T-helper 9 cell (primary cell): ENCODE measurements at regions not wholly inside any gene's neighbourhood (a gene's known extent, or its start where the extent isn't known, plus 50 kb on each side); places are given as distances from the start of the nearest gene placed in this dataset.
"Not testable (repeated sequence)": the region's sequence is repeated elsewhere in the genome, so short reads cannot be mapped to it uniquely, and the experiment has no call there.

Experiments
- DNase-seq: peaks from one replicate; pipeline ENCODE4 v3.0.0-alpha.2; 2020

DNA sequence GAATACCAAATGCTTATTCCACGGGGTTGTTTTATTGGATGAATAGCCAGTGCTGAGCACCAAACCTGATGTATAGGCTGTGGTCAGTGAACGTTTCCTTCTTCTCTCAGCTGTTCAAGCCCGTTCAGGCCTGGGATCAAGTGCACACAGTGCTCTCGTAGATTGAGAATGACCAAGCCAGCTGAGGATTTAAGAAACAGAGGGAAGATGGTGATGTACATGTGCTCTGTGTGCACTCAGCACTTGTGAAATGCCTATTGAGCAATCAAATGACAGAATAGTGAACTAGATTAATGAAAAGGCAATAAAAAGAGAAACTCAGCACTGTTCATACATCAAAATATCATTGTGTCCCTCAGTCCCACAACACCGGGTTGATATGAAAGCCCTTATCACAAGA is 302.5 kb downstream of the BMPER start:
- no peak for DNase-seq

- no peak for DNase-seq
These were observed 303.7 kb downstream of the BMPER start for GRCh38 chr7:34208878-34209621.

DNA sequence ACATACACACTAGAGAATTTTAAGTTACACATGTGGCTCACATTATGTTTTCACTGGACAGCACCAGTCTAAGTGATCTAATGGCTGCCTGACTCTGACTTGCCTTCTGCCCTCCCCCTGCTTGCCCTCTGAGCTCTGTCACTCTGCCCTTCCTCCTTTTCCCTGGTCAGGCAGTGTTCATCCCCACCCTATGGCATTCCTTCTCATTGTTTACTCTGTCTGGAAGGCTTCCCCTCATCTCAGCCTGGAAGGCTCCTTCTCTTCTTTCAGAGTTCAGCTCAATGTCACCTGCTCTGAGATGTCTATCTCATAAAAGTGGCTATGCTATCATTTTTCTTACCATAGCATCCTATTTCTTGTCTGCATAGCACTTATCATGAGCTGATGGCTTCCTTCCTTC is 305.7 kb downstream of the BMPER start:
- DNase-seq: no peak

DNA sequence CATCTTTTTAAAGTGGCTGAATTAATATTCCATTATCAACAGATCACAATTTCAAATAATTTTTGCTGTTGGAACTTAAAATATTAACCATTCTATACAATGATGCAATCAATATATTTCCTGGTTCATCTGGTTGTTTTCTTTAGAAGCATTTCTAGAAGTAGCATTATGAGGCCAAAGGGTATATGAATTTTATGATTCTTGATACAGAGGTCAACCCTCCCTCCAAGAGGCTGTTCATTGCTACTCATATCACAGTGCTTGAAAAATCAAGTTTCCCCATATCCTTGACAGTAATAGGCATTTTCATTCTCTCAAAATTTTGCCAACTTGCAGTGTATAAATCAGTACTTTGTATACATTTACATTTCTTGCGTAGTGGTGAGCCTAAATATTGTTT is 312.6 kb downstream of the BMPER start:
- DNase-seq: no peak

DNA sequence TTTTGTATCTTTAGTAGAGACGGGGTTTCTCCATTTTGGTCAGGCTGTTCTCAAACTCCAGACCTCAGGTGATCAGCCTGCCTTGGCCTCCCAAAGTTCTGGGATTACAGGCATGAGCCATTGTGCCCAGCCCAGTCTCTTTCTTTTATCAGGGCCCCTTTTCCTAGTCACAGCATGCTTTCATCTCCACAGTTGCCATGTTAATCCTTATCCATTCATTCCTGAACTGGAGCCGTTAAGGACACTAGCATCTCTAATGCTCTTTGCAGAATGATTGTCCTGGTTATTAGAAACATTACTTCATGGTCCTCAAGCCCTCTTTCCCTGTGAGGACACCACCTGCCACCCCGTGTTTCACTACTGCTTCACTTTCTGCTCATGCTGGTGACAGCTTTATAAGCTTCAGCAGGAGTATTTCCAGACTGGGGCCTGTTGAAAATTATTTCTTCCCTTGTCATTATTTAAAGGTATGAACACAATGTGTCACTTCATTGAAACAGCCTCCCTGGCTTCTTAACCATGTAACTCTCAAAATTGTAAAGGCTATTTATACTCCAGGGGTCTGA is 313.9 kb downstream of the BMPER start:
- DNase-seq: no peak

DNA sequence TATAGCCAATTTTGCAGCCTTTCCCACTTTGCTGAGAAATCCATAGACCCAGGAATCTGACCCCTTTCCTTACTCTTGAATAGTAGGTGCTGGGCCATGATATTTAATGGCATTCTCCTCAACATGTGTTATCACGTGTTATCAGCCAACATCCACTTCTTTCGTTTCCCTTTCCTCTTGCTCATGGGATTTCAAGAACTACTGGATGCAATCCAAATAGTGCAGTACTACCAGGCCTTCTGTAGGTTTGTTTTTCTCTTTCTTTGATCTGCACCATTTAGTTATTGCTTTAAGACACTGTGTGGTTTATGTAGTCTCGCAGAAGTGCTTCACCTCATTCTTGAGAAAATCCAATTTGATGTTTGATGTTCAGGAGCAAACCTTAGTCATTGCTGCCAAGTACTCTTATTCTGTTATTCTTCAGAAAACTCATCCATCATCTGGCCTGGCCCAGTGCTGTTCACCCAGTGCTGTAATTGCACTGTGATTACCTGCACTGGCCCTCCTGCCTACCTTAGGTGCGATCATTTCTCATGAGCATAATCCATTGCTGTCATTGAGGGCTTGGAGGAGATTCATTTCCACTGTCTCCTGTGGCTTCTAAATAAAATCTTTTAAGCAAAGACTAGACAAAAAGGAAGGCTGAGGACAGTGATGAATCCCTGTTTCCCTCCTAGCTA is 315.3 kb downstream of the BMPER start:
- no peak for DNase-seq

DNA sequence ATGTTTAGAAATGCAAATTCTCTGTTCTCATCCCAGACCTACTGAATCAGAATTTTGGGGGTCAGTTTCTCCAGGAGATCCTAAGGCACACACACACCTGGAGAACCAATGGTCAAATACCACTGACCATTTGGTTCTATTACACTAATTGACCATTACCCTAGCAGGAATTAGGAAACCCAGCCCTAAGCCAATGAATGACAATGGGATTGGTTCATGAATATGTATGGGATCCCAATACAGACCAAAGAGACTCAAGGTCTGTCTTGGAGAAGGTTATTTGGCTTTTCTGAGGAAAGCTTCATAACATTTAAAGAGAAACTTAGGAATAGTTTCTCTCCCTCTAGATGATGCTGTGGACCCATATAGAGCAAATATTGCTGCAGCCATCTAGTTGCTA is 317.0 kb downstream of the BMPER start:
- DNase-seq: no peak

- DNase-seq: no peak
These were observed 317.4 kb downstream of the BMPER start for GRCh38 chr7:34222722-34223121.

DNA sequence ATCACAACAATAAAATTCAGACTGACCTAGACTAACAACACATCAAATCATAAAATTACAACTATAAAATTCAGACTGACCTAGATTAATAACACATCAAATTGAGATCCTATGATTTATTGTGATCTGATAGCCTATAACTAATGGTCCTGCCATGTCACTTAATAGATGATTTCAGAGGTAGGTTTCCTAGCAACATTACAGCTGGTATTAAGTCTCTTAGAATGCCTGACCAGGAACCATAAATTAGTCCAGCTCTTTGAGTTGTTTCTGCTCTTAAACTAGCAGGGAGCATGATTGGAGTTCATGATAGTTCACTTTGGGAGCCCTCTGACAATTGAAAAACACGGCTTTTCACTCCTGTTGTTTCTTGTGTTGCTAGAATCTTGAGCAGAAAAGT is 318.9 kb downstream of the BMPER start:
- DNase-seq: no peak

DNA sequence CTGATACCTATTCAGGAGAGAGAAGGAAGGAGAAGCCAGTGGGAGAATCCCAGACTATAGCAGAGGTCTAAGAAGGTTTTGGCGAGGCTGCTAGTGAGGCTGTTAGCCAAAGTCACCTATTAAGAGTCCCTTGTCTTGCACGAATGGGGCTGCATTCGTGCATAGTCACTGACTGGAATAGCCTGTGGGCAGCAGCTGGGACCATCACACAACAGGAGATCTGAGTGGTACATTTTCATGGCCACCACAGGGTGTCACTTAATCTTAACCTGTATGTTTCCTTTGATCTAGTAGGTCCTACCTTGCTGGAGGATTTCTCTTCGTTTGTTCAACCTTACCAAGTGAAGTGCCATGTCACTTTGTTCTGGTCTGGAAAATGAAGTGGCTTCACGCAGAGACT is 319.9 kb downstream of the BMPER start:
- no peak for DNase-seq

GRCh38 chr7:34227525-34227924 is 322.2 kb downstream of the BMPER start:
- no peak for DNase-seq

GRCh38 chr7:34235101-34235500 is 329.8 kb downstream of the BMPER start:
- not testable (repeated sequence) for DNase-seq

- no peak for DNase-seq
These were observed 330.7 kb downstream of the BMPER start for GRCh38 chr7:34236057-34236456.

DNA sequence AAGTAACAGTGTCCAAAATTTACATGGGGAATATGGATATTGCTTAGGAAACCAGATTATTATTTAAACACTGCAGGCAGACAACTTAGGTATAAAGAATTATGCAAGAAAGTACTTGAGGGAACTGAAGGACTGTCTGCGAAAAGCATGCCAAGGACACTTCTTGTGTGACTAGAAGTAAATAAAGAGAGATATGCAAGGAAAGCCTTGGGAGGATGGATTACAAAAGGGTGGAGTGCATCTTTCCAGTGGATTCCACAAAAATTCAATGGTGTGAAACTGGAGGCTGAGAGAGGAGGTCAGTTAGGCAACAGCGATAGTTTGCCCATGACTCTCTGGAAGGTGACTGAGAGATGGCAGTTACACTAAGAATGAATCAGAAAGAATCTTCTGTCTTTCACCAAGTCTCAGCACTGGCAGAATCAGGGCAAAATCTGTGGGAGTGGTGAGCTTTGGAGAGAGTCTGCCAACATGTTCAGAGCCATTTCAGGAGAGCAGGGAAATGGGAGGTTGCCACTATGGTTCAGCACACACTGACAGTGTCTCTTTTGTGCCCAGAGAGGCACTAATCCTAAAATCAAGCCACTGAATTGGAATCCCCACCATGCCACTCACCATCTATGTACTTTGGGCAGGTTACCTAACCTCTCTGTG is 331.6 kb downstream of the BMPER start:
- DNase-seq: no peak

GRCh38 chr7:34237493-34237849 is 332.1 kb downstream of the BMPER start:
- DNase-seq: no peak

DNA sequence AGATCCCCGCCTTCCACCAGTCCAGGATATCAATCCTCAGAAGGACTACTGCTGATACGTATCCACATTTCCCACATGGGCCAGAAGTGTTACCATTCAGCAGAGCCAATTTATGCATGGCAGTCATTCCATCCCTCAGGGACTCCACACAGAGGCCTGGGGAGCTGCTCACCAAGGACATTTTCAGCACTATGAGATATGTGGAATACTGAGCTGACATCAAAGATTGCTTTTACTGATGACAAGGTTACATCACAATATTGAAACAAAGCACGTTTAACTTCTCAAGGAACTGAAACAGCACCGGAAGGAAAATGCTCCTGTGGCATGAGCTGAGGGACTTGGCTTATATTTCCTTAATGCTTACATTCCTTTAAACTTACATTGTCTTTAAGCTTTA is 335.1 kb downstream of the BMPER start:
- no peak for DNase-seq

DNA sequence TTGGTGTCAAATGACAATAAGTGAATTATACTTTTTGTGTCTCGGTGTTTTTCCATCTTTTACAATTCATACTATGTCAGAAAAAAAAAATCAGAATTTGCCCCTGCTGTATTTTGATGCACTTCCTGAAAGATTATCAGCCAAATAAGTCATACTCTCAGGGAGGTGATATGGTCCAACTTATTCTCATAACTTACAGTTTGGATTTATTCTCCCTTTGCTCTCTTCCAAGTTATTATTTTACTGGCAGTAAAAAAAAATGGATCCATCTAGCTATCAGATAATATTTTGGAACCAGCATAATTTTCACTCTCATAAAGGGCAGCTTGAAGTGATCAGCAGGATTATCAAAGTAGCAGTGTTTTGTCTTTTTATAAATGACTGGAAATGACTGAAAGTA is 337.1 kb downstream of the BMPER start:
- DNase-seq: no peak

GRCh38 chr7:34245246-34245645 is 339.9 kb downstream of the BMPER start:
- DNase-seq: no peak

DNA sequence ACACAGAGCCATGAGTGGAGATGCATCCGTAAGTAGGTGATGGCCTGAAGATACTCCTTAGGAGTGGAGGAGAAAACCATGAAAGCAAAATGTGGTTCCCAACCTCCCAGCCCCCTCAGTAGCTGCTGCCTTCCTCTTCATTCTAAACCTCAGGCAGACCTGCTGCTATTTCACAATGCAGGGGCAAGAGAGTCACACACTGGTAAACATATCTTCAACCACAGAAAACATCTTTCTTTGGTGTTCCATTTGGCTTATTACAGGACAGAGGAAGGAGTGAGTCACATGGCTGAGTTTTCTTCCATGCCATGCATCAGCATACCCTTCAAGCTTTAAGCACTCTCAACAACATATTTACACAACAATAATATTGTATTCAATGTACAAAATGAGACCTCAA is 342.1 kb downstream of the BMPER start:
- DNase-seq: no peak

GRCh38 chr7:34249192-34249591 is 343.9 kb downstream of the BMPER start:
- no peak for DNase-seq

GRCh38 chr7:34260279-34260678 is 354.9 kb downstream of the BMPER start:
- no peak for DNase-seq

DNA sequence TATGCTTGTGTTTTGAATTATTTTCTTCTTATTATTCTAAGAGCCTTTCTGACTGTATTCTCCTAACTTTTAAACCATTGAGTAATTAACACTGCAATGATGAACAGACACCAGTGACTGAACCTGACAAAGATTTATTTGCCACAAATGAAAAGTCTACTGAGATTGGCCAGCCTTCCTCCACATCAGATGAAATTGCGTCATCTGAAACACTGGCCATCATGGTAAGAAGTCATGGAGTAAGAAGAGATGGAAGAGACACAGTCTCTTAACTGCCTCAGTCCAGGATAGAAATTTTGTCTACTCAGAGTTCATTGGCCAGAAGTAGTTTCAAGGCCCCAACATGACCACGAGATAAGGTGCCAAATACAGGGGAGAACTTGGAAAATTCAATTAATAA is 357.8 kb downstream of the BMPER start:
- no peak for DNase-seq

DNA sequence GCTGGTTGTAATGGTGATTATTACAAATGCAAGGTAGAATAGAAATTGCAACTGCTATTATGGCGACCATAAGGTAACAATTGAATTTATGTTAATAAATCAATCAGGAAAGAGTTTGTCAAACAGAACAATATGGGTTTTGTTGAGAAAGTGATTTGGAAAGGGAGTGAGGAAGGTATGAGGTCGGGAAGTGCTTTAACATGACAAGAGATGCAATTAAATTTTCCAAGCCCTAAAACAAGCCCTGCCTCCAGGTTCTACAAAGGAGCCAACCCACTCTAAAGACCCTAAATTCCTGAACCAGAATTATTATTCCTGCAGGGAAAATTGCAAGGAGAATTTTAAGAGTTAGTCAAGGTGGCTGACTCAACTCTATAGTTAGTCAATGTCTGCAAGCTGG is 363.7 kb downstream of the BMPER start:
- DNase-seq: no peak

GRCh38 chr7:34275624-34276023 is 370.3 kb downstream of the BMPER start:
- DNase-seq: no peak
